KMS-11 (cell line): ENCODE measurements at regions not wholly inside any gene's neighbourhood (a gene's known extent, or its start where the extent isn't known, plus 50 kb on each side); places are given as distances from the start of the nearest gene placed in this dataset.

Experiments
- H2AFZ ChIP-seq: fragments of 200-600 bp; sonication (generic); 2 replicates; pipeline ENCODE4 v1.6.1; 2016; ENCODE audit warnings: antibody characterized with exemption, mixed run types, low read depth
- H3K27ac ChIP-seq: fragments of 200-600 bp; sonication (generic); 2 replicates; pipeline ENCODE4 v1.6.1; 2016; ENCODE audit warnings: mild to moderate bottlenecking, mixed run types
- H3K27me3 ChIP-seq: fragments of 200-600 bp; sonication (generic); 2 replicates; pipeline ENCODE4 v1.6.1; 2017; ENCODE audit warnings: mild to moderate bottlenecking, low read depth, mixed run types, moderate library complexity; ENCODE audit not compliant: insufficient read depth
- H3K36me3 ChIP-seq: fragments of 200-600 bp; sonication (generic); 2 replicates; pipeline ENCODE4 v1.6.1; 2017; ENCODE audit warnings: mild to moderate bottlenecking, mixed run types; ENCODE audit not compliant: insufficient read depth
- H3K4me1 ChIP-seq: fragments of 200-600 bp; sonication (generic); 2 replicates; pipeline ENCODE4 v1.6.1; 2016; ENCODE audit warnings: mild to moderate bottlenecking, low read depth, mixed run types; ENCODE audit not compliant: poor library complexity, severe bottlenecking
- H3K4me2 ChIP-seq: fragments of 200-600 bp; sonication (generic); 2 replicates; pipeline ENCODE4 v1.7.0; 2016; ENCODE audit warnings: mild to moderate bottlenecking, mixed run types
- H3K4me3 ChIP-seq: fragments of 200-600 bp; sonication (generic); IDR thresholded peaks from 2 replicates; pipeline ENCODE4 v1.6.1; 2017; ENCODE audit warnings: low read depth, low read length, mixed read lengths; ENCODE audit not compliant: insufficient read depth
- H3K79me2 ChIP-seq: fragments of 200-600 bp; sonication (generic); 2 replicates; pipeline ENCODE4 v1.6.1; 2016; ENCODE audit warnings: low read depth, mixed run types; ENCODE audit not compliant: insufficient read depth
- H3K9ac ChIP-seq: fragments of 200-600 bp; sonication (generic); 2 replicates; pipeline ENCODE4 v1.6.1; 2016; ENCODE audit warnings: mild to moderate bottlenecking, mixed run types
- H4K20me1 ChIP-seq: fragments of 200-600 bp; sonication (generic); 2 replicates; pipeline ENCODE4 v1.6.1; 2016; ENCODE audit warnings: mild to moderate bottlenecking, mixed run types; ENCODE audit not compliant: insufficient read depth
- CTCF ChIP-seq: fragments of 200-600 bp; sonication (generic); conservative IDR thresholded peaks from 2 replicates; pipeline ENCODE4 v1.6.1; 2017; ENCODE audit warnings: low read depth, mild to moderate bottlenecking, antibody characterized with exemption, low read length, moderate library complexity, mixed read lengths

GRCh38 chr16:17566656-17567450 lies 96.1 kb upstream of the XYLT1 start:
- Histone ChIP-seq H4K20me1 (no peaks in the 10 kb centered on the region), H3K4me2 (no peak overlapping the region), H3K27me3 (no peaks in the 10 kb centered on the region), H3K79me2 (no peaks in the 10 kb centered on the region), H3K36me3 (no peaks in the 10 kb centered on the region), H2AFZ (no peak overlapping the region), H3K27ac (no peak overlapping the region), H3K9ac (no peak overlapping the region), H3K4me3 (no peak overlapping the region), H3K4me1 (no peaks in the 10 kb centered on the region)
- no peak for TF ChIP-seq CTCF

GRCh38 chr16:17566075-17566474 lies 95.3 kb upstream of the XYLT1 start:
- Histone ChIP-seq H3K4me3 (no peak overlapping the region), H3K27ac (no peak overlapping the region), H4K20me1 (no peaks in the 10 kb centered on the region), H3K36me3 (no peaks in the 10 kb centered on the region), H3K27me3 (no peaks in the 10 kb centered on the region), H3K4me2 (no peak overlapping the region), H3K9ac (no peak overlapping the region), H3K4me1 (no peaks in the 10 kb centered on the region), H2AFZ (no peak overlapping the region), H3K79me2 (no peaks in the 10 kb centered on the region)
- TF ChIP-seq CTCF = no peak

DNA sequence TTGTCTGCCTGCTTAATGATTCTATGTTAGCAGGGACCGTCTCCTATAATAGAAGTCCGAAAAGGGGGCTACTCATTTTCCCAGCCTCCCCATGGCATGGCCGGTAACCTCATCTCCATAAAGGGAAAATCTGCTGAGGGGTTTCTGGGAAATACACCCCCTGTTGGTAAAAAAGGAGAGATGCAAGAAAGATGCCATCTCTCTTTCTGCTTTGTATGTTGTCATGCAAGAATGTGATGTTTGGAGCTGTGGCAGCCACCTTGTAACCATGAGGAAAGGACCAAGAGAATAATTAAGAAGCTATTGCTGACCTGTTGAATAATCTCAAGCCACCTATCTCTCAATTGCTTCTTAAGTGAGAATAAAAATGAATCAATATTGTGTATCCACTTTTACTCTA lies 94.8 kb upstream of the XYLT1 start:
- no peaks in the 10 kb centered on the region for H3K79me2 ChIP-seq
- no peaks in the 10 kb centered on the region for H3K27me3 ChIP-seq
- no peak overlapping the region for H3K9ac ChIP-seq
- no peak overlapping the region for H3K4me3 ChIP-seq
- no peak overlapping the region for H3K4me2 ChIP-seq
- TF ChIP-seq CTCF = peak; percentile 40; the same call in 1 of the 2 replicates
- H3K27ac ChIP-seq = no peak overlapping the region
- no peaks in the 10 kb centered on the region for H3K36me3 ChIP-seq
- no peak overlapping the region for H2AFZ ChIP-seq
- no peaks in the 10 kb centered on the region for H3K4me1 ChIP-seq
- no peaks in the 10 kb centered on the region for H4K20me1 ChIP-seq

- Histone ChIP-seq H3K9ac (no peak overlapping the region), H4K20me1 (no peaks in the 10 kb centered on the region), H2AFZ (no peak overlapping the region), H3K27ac (no peak overlapping the region), H3K27me3 (no peaks in the 10 kb centered on the region), H3K79me2 (no peaks in the 10 kb centered on the region), H3K4me1 (no peaks in the 10 kb centered on the region), H3K4me2 (no peak overlapping the region), H3K36me3 (no peaks in the 10 kb centered on the region), H3K4me3 (no peak overlapping the region)
- TF ChIP-seq CTCF = no peak
Observed at GRCh38 chr16:17564856-17565255, 94.1 kb upstream of the XYLT1 start.
